SK-N-SH treated with all-trans-retinoic acid at 6 μM for 48 hours (cell line): ENCODE measurements at regions not wholly inside any gene's neighbourhood (a gene's known extent, or its start where the extent isn't known, plus 50 kb on each side); places are given as distances from the start of the nearest gene placed in this dataset.
"Not testable (repeated sequence)": the region's sequence is repeated elsewhere in the genome, so short reads cannot be mapped to it uniquely, and the experiment has no call there.

Experiments
- ATAC-seq: fragments of 200-7000 bp; cut with Tn5 transposase; 3 replicates; pipeline ENCODE4 v1.9.1; 2020; ENCODE audit warnings: mild to moderate bottlenecking, moderate library complexity
- ARNTL ChIP-seq: fragments of 450-650 bp; formaldehyde crosslinking; IDR thresholded peaks from 2 replicates; pipeline ENCODE4 v1.5.0; 2020; ENCODE audit warnings: low read depth, mild to moderate bottlenecking, moderate library complexity, borderline replicate concordance
- BACH2 ChIP-seq: fragments of 250-450 bp; sonication (Bioruptor Pico); IDR thresholded peaks from 2 replicates; pipeline ENCODE4 v1.9.0; 2021; ENCODE audit warnings: mild to moderate bottlenecking, borderline replicate concordance
- CREB5 ChIP-seq: fragments of 250-450 bp; sonication (Bioruptor Pico); IDR thresholded peaks from 2 replicates; pipeline ENCODE4 v1.5.1; 2020; ENCODE audit warnings: low read depth, mild to moderate bottlenecking, moderate library complexity
- CSDC2 ChIP-seq: fragments of 250-450 bp; sonication (Bioruptor Pico); IDR thresholded peaks from 2 replicates; pipeline ENCODE4 v1.5.0; 2020; ENCODE audit warnings: mild to moderate bottlenecking, moderate library complexity
- ESRRG ChIP-seq: fragments of 250-450 bp; sonication (Bioruptor Pico); IDR thresholded peaks from 2 replicates; pipeline ENCODE4 v1.6.1; 2021; ENCODE audit warnings: mild to moderate bottlenecking
- ISL1 ChIP-seq: fragments of 250-450 bp; sonication (Bioruptor Pico); IDR thresholded peaks from 2 replicates; pipeline ENCODE4 v2.1.2; 2022; ENCODE audit warnings: mild to moderate bottlenecking, moderate library complexity
- OSR1 ChIP-seq: fragments of 250-450 bp; sonication (Bioruptor Pico); IDR thresholded peaks from 2 replicates; pipeline ENCODE4 v1.8.0; 2022; ENCODE audit warnings: moderate library complexity, mild to moderate bottlenecking, inconsistent platforms
- POU6F1 ChIP-seq: fragments of 250-450 bp; sonication (Bioruptor Pico); IDR thresholded peaks from 2 replicates; pipeline ENCODE4 v1.8.0; 2021; ENCODE audit warnings: low read depth, mild to moderate bottlenecking, moderate library complexity, borderline replicate concordance
- PPARA ChIP-seq: fragments of 250-450 bp; sonication (Bioruptor Pico); IDR thresholded peaks from 2 replicates; pipeline ENCODE4 v1.5.0; 2020; ENCODE audit warnings: mild to moderate bottlenecking, borderline replicate concordance
- RARB ChIP-seq: fragments of 250-450 bp; sonication (Bioruptor Pico); IDR thresholded peaks from 2 replicates; pipeline ENCODE4 v1.8.0; 2021; ENCODE audit warnings: mild to moderate bottlenecking, moderate library complexity
- SNAI2 ChIP-seq: fragments of 250-450 bp; sonication (Bioruptor Pico); IDR thresholded peaks from 2 replicates; pipeline ENCODE4 v1.5.0; 2020; ENCODE audit warnings: mild to moderate bottlenecking, moderate library complexity
- TCF4 ChIP-seq: fragments of 250-450 bp; sonication (Bioruptor Pico); IDR thresholded peaks from 2 replicates; pipeline ENCODE4 v1.8.0; 2021; ENCODE audit warnings: mild to moderate bottlenecking, moderate library complexity, borderline replicate concordance
- TOX ChIP-seq: fragments of 250-450 bp; sonication (Bioruptor Pico); IDR thresholded peaks from 2 replicates; pipeline ENCODE4 v1.8.0; 2021; ENCODE audit warnings: mild to moderate bottlenecking, moderate library complexity, borderline replicate concordance
- ZC3H10 ChIP-seq: fragments of 250-450 bp; sonication (Bioruptor Pico); IDR thresholded peaks from 2 replicates; pipeline ENCODE4 v1.5.1; 2021; ENCODE audit warnings: mild to moderate bottlenecking, moderate library complexity
- ZFP3 ChIP-seq: fragments of 250-450 bp; sonication (Bioruptor Pico); IDR thresholded peaks from 2 replicates; pipeline ENCODE4 v1.5.0; 2020; ENCODE audit warnings: mild to moderate bottlenecking, moderate library complexity
- ZFP30 ChIP-seq: fragments of 450-650 bp; formaldehyde crosslinking; IDR thresholded peaks from 2 replicates; pipeline ENCODE4 v1.5.0; 2022; ENCODE audit warnings: mild to moderate bottlenecking, moderate library complexity
- ZNF565 ChIP-seq: fragments of 450-650 bp; formaldehyde crosslinking; conservative IDR thresholded peaks from 2 replicates; pipeline ENCODE4 v1.5.0; 2020; ENCODE audit warnings: low read depth, mild to moderate bottlenecking, moderate library complexity
- ZNF70 ChIP-seq: fragments of 450-650 bp; formaldehyde crosslinking; IDR thresholded peaks from 2 replicates; pipeline ENCODE4 v1.5.0; 2020; ENCODE audit warnings: mild to moderate bottlenecking, moderate library complexity
- ZNF8 ChIP-seq: fragments of 450-650 bp; formaldehyde crosslinking; IDR thresholded peaks from 2 replicates; pipeline ENCODE4 v1.5.0; 2020; ENCODE audit warnings: mild to moderate bottlenecking, moderate library complexity
- TF ChIP-seq, protein P1 (sequence below): fragments of 250-450 bp; sonication (Bioruptor Pico); IDR thresholded peaks from 2 replicates; pipeline ENCODE4 v1.8.0; 2020; ENCODE audit warnings: mild to moderate bottlenecking, moderate library complexity, borderline replicate concordance
- TF ChIP-seq, protein P2 (sequence below): fragments of 250-450 bp; sonication (Bioruptor Pico); IDR thresholded peaks from 2 replicates; pipeline ENCODE4 v1.5.0; 2020; ENCODE audit warnings: mild to moderate bottlenecking, moderate library complexity
- TF ChIP-seq, protein P3 (sequence below): fragments of 250-450 bp; sonication (Bioruptor Pico); IDR thresholded peaks from 2 replicates; pipeline ENCODE4 v1.5.1; 2021; ENCODE audit warnings: mild to moderate bottlenecking, moderate library complexity

DNA sequence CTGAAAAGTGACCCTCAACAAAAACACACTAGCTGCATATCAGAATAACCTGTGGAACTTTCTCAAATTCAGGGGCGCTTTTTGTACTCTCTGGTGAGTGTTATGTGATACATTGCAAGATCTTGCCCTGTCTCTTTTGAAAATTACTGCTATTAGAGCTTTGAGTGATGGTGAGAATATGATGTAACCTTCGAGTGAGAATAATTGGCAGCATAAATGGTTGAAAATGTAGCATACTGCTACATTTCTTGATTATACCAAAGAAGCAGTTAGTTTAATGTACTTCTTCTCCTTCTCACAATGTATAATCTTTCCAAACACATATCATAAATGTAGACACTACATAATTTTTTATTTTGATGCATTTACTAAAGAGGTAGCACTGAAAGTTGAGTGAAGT is 882.9 kb downstream of the FSTL5 start:
- no peak for ATAC-seq
- TF ChIP-seq TOX (CRISPR knock-in tag) (no peak), BACH2 (CRISPR knock-in tag) (no peak), TCF4 (CRISPR knock-in tag) (no peak)
- TF ChIP-seq, protein P1, sequence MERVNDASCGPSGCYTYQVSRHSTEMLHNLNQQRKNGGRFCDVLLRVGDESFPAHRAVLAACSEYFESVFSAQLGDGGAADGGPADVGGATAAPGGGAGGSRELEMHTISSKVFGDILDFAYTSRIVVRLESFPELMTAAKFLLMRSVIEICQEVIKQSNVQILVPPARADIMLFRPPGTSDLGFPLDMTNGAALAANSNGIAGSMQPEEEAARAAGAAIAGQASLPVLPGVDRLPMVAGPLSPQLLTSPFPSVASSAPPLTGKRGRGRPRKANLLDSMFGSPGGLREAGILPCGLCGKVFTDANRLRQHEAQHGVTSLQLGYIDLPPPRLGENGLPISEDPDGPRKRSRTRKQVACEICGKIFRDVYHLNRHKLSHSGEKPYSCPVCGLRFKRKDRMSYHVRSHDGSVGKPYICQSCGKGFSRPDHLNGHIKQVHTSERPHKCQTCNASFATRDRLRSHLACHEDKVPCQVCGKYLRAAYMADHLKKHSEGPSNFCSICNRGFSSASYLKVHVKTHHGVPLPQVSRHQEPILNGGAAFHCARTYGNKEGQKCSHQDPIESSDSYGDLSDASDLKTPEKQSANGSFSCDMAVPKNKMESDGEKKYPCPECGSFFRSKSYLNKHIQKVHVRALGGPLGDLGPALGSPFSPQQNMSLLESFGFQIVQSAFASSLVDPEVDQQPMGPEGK (CRISPR knock-in tag) = no peak

DNA sequence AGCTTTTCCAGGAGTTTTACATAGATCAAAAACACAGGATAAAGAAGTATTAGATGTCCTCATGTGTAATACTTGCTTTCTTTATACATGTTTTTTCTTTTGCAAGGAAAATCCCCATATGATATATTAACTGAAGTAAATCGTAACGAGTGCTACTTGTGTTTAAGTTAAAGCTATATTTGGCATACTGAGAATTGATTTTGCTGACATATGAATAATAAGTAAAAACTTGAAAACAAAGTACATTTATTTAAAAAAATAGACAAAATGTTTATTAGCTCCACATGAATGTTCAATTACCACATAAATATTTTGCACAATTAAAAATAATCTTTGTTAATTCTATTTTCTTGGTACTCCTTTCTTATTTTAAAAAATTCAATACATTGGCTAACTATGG is 884.7 kb downstream of the FSTL5 start:
- no peak for ATAC-seq
- TF ChIP-seq ISL1 (CRISPR knock-in tag) (no peak), ZFP30 (CRISPR knock-in tag) (no peak), POU6F1 (no peak), ZNF70 (CRISPR knock-in tag) (no peak), ZC3H10 (CRISPR knock-in tag) (no peak), CSDC2 (CRISPR knock-in tag) (no peak), ESRRG (CRISPR knock-in tag) (no peak), RARB (CRISPR knock-in tag) (no peak), ARNTL (CRISPR knock-in tag) (no peak), ZFP3 (CRISPR knock-in tag) (no peak), ZNF8 (no peak), BACH2 (CRISPR knock-in tag) (no peak), OSR1 (CRISPR knock-in tag) (no peak)
- TF ChIP-seq, protein P1 (CRISPR knock-in tag) = no peak
- TF ChIP-seq, protein P2, sequence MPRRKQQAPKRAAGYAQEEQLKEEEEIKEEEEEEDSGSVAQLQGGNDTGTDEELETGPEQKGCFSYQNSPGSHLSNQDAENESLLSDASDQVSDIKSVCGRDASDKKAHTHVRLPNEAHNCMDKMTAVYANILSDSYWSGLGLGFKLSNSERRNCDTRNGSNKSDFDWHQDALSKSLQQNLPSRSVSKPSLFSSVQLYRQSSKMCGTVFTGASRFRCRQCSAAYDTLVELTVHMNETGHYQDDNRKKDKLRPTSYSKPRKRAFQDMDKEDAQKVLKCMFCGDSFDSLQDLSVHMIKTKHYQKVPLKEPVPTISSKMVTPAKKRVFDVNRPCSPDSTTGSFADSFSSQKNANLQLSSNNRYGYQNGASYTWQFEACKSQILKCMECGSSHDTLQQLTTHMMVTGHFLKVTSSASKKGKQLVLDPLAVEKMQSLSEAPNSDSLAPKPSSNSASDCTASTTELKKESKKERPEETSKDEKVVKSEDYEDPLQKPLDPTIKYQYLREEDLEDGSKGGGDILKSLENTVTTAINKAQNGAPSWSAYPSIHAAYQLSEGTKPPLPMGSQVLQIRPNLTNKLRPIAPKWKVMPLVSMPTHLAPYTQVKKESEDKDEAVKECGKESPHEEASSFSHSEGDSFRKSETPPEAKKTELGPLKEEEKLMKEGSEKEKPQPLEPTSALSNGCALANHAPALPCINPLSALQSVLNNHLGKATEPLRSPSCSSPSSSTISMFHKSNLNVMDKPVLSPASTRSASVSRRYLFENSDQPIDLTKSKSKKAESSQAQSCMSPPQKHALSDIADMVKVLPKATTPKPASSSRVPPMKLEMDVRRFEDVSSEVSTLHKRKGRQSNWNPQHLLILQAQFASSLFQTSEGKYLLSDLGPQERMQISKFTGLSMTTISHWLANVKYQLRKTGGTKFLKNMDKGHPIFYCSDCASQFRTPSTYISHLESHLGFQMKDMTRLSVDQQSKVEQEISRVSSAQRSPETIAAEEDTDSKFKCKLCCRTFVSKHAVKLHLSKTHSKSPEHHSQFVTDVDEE (CRISPR knock-in tag) = no peak
- TF ChIP-seq, protein P3, sequence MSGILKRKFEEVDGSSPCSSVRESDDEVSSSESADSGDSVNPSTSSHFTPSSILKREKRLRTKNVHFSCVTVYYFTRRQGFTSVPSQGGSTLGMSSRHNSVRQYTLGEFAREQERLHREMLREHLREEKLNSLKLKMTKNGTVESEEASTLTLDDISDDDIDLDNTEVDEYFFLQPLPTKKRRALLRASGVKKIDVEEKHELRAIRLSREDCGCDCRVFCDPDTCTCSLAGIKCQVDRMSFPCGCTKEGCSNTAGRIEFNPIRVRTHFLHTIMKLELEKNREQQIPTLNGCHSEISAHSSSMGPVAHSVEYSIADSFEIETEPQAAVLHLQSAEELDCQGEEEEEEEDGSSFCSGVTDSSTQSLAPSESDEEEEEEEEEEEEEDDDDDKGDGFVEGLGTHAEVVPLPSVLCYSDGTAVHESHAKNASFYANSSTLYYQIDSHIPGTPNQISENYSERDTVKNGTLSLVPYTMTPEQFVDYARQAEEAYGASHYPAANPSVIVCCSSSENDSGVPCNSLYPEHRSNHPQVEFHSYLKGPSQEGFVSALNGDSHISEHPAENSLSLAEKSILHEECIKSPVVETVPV (CRISPR knock-in tag) = no peak

- ATAC-seq = not testable (repeated sequence)
These were observed 886.5 kb downstream of the FSTL5 start for GRCh38 chr4:161277150-161277787.

- ATAC-seq = no peak
- no peak for TF ChIP-seq BACH2 (CRISPR knock-in tag)
- no peak for TF ChIP-seq ZC3H10 (CRISPR knock-in tag)
- no peak for TF ChIP-seq TCF4 (CRISPR knock-in tag)
- no peak for TF ChIP-seq ZNF565
- TF ChIP-seq ESRRG (CRISPR knock-in tag) = no peak
- TF ChIP-seq ISL1 (CRISPR knock-in tag) = no peak
- no peak for TF ChIP-seq ARNTL (CRISPR knock-in tag)
- no peak for TF ChIP-seq CREB5 (CRISPR knock-in tag)
- no peak for TF ChIP-seq ZFP30 (CRISPR knock-in tag)
- no peak for TF ChIP-seq ZNF8
- no peak for TF ChIP-seq ZFP3 (CRISPR knock-in tag)
- no peak for TF ChIP-seq PPARA (CRISPR knock-in tag)
- TF ChIP-seq TOX (CRISPR knock-in tag) = no peak
- TF ChIP-seq, protein P3 (CRISPR knock-in tag) = no peak
- TF ChIP-seq CSDC2 (CRISPR knock-in tag) = no peak
- no peak for TF ChIP-seq SNAI2 (CRISPR knock-in tag)
- TF ChIP-seq OSR1 (CRISPR knock-in tag) = no peak
These were observed 890.2 kb downstream of the FSTL5 start for GRCh38 chr4:161273607-161274006.
